HS-5 (cell line): ENCODE measurements at regions not wholly inside any gene's neighbourhood (a gene's known extent, or its start where the extent isn't known, plus 50 kb on each side); places are given as distances from the start of the nearest gene placed in this dataset.
"Not testable (repeated sequence)": the region's sequence is repeated elsewhere in the genome, so short reads cannot be mapped to it uniquely, and the experiment has no call there.

ENCODE experiments used
- DNase-seq: peaks from one replicate; pipeline ENCODE4 v3.0.0-alpha.2; 2012; ENCODE audit warnings: low read depth

DNA sequence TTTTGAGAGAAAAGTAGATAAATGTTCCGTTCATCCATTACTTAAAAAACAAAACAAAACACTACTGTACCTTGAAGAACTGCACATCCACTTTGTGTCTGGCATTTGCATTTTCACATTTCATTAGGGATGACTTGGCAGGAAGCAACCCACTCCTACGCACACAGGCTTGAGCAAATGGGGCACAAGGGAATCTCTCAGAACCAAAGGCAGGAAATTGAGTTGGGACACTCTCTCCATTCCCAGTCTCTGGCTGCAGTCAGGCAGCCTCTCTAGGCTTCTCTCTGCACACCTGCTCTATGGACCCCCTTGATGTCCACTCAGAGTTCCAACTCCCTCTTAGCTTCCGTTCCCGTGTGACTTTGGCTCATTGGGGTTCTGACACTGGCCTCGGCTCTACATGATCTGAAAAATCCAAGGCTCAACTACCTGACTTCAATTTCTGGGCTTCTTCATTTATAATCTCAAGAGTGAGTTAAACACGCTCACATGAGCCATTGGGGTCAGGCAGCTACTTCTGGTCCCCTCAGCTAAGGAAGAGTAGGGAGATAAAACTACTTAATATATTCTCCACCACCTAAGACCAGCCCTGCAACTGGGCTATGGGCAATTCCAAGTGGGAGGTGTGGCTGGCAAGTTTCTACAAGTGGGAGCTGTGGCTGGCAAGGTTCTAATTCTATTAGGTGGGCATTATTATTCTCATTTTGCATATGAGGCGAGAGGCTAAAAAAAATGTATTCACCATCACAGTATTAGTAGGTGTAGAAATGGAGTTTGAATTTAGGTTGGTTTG, 251.9 kb downstream of the SOD2 start:
- DNase-seq, result no peak

DNA sequence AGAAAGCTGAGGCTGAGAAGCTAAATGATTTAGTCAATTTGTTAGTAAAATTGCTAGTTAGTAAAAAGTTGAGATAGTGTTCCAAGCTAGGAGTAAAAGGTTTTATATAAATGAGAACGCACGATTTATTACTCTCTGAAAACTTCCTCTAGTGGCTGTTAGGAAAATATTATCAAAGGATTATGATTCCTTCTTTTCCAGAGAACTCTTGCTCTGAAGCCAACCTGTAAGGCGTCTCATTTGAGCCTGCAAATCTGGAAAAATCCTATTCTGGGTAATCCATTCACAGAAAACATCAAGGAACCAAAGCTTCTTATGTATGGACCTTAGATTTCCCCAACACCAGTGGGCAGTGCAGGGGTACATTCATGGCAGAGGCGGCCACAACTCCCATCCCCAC, 252.7 kb downstream of the SOD2 start:
- no peak for DNase-seq

DNA sequence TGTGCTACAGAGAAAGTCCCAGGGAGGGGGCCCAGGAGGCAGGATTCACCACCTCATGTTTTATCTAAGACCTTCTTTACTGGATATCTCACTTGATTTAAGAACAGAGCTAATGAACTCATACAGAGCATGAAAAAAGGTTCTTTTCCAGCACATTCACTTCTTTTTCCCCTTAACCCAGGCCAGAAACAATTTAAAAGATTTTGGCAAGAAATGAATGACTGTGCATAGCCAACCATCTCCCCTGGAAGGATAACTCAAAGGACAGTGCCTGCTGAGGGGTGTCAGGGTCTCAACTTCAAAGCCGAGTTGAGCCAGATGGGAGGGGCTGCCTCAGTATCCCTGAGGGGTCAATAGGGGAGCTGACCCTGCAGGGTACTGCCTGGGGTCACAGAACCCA, 253.4 kb downstream of the SOD2 start:
- no peak for DNase-seq

DNA sequence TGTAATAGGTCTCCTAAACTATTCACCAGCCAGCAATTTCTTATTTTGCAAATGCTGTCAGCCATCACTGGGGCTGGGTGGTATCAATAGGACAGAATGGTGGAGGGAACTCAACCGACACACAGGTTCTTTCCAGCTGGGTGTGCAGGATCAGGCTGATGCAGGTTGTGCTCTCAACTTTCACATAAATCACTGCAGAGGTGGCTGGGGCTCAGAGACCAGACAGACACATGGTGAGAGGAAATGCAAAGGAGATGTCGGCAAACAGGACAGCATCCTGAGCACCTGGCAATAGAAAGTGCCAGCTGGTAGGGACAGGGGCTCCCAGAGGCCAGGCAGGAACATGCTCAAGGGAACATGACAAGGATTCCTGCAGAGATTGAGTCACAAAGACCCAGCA, 254.9 kb downstream of the SOD2 start:
- DNase-seq, result no peak

DNA sequence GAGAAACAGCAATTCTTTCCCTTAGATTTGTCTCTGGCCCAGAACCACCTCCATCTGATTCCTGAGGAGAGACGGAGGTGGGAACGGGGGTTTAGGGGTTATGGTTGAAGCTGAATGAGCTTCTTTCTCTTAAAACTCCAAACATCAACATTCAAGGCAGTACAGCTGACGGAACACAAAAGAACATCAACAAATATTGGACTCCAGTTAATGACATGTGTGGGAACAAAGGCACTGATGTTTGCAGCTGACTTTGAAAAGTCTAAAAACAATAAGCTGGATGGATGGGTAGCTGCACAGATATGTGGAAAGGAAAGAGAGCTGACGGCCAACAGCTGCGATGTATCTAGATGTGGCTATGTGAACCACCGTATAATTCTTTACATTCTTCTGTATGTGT, 256.5 kb downstream of the SOD2 start:
- DNase-seq, result no peak

DNA sequence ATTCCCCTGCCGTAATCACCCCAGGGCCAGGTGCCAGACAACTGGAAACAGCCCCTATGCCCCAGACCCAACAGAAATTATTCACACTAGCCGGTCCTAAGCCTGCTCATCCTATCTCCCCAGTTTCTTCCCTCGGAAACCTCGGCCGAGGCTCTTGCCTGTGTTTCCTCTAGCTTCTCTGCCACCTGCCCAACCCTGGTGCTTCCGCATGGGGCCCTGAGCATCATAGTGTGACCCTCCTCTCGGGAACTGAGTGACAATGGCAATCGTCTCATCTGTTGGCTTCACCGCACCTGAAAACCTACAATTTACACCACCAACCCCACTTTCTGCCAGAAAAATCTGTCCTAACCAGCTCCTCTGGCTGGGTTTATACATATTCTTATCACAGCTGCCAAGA, 257.3 kb downstream of the SOD2 start:
- DNase-seq, result no peak

DNA sequence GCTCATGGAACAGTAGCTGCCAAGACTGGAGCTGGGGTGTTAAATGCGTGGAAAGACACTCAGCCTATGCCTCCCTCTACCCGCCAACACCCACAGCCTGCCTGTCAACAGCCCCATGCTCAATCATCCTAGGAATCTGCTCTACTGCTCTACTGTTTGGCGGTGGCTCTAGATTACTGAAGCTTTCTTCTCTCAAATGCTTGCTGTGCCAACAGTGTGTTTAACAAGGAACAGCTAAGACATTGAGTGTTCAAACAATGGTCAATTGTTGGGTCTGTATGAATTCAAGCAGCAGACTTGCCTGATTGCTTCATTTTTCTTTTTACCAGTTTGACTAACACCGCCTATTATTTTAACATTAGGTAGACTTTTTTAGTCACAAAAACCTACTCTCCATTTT, 258.6 kb downstream of the SOD2 start:
- DNase-seq, result no peak

DNA sequence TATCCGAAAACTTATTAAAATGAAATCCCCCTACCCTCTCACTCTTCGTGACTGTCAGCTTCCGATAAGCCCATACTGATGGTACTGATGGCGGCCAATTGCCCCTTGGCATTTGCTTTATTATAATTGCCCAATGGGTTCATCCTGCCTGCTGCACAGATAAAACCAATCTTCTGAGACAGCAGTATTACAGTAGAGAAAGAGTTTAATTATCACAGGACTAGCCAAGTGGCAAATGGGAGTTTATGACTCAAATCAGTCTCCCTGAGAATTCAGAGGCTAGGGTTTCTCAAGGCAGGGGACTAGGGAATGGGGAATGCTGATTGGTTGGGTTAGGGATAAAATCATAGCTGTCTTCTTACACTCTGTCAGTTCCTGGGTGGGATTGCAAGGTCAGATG, 259.5 kb downstream of the SOD2 start:
- no peak for DNase-seq

DNA sequence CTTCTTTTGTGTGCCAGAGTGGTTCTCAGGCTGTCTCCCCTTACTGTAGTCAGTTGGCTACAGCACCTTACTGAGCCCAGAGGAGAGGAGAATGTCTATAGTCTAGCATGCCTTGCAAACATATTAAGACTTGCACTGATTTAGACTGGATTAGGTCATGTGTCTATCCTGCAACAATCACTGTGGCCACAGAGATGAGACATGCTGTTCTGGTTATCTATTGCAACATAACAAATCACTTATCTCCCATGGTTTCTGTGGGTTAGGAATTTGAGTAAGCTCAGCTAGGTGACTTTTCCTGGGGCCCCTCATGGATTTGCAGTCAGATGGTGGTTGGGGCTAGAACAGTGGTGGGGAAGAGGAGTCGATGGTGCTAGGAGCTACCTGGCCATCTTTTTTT, 261.3 kb downstream of the SOD2 start:
- DNase-seq, result no peak

DNA sequence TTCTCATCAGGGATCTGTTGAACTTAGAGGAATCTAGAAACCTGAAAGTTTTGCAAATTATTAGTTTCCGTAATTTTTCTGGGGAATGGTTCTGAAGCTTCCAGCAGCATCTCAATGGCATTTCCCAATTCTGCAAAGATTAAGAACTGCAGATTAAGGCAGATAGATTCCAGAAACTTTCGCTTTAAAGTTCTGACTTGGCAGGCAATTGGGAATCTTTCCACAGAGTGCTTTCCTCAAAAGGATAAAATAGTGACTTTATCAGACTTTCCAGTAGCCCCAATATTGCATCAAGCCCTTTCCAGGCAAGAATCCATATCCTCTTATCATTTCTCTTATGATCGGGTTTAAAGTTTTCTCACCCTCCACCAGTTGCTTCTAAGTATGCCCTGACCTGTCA, 261.1 kb downstream of the FNDC1 start:
- DNase-seq, result no peak

DNA sequence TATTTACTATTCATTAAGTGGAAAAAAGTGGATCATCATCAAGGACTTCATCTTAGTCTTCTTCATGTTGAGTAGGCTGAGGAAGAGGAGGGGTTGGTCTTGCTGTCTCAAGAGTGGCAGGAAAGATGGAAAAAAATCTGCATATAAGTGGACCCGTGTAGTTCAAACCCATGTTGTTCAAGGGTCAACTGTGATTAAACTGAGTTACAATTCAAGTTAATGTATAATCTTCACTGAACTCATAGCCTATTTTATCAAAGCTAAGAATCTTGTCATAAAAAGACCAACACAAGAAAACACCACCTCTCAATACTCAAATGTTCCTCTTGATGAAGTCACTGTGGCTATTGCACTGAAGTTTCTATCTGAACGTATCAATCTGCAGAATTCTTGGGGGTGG, 260.2 kb downstream of the FNDC1 start:
- no peak for DNase-seq

DNA sequence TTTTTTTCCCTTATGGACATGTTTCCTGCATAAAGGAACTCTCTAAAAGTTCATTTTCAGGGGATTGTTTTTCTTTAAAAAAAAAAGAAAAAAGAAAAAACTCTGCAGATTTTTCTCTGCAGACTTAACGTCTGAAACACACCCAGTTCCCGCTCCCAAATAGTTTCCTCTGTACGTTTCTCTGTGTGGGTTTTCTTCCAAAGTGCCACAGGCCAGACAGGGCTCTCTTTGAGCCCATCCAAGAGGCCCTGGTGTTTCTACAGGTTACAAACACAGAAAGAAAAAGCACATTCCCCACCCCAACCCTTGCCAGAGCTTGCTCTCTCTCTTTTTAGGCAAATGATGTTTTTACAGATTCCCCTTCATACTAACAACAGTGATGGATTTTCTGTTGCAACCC, 258.6 kb downstream of the FNDC1 start:
- DNase-seq, result no peak

DNA sequence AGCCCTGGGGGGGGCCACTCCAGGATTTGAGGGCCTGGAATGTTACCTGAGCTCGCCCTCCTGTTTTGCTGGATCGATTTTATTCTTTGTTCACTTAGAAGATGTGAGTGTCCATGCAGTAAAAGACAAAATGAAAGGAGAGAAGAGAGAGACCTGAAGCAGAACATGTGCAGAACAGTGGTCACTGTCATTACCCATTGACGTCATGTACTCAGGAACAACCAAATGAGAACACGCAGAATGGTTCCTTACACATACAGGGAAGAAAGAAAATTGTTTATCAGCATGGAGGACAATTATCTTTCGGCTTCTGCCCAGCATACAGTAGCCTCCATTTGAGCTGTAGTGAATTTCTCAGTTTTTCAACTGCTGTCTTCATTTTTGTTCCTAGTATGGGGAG, 258.1 kb downstream of the FNDC1 start:
- no peak for DNase-seq

DNA sequence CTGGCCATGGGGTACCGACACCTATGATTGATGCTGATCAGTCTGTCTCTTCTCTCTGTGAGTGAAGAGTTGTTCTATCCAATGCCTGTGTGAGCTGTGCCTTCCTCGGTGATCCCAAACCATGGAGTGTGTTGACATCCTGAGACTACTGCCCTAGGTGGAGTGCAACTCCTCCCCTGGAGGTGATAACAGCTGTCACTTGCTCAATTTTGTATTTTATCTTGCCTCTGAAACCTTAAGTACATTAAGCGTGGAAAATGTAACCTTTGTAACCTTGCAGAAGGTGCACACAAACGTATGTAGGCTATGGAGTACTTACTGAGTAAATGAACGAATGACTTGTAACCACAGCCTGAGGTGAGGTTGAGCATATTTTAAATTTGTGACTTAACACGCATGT, 256.2 kb downstream of the FNDC1 start:
- no peak for DNase-seq

DNA sequence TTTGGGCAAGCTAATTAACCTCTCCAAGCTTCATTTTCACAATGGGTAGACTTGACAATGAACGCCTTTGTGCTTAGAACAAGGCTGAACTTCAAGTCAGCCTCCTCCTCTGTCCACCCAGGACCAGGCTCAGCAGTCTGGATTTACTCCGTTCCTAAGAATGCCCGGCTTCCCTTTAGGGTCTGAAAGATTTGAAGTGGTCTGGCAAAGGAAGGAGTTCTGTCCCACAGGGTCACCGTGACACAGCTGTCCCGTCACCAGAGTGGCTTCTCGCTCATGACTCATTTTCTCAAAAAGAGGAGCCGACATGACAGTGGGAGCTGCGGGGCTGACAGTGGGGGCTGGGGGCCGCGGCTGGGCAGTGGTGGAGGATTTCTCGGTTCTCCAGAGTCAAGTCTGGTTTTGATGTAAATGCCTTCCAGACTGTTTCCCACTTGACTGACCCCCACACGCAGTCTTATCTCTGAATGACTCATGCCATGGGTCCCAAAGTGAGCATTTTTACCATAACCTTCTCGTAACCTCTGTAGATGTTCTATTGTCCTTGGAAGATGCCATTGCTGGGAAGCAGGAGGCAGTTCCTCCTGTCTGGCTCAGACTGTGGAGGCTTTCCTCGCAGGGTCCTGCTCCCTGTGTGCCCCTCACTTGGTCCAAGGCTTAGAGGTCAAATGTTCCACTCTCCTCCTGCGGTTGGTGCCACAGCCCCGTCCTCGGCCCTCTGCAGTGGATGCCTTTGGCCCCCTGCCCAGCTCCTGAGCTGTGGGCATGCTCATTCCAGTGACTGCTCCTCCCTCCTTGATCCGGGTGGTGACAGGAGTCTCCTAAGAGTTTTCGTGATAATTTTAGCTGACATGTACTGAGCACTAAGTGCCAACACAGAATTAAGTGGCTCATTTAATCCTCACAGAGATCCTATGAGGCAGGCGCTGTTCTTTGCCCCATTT, 253.1 kb downstream of the FNDC1 start:
- DNase-seq, result no peak

DNA sequence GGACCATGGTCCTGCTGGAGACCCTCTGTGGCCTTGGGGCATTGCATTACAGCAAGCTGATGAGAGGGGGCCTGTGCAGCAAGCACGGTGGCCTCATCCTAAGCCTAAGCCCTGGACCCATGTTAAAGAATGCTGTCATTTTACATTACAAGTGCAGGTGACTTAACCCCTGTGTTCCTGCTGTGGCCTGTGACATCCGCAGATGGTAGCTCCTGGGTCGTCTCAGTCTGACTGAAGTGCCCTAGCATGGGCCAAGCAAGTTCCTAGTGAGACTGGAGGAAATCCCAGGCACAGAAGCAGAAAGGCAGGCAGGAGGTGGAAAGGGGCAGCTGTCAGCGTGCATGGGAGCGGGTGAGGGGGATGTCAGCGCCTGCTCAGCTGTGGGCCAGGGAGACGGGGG, 252.4 kb downstream of the FNDC1 start:
- no peak for DNase-seq

DNA sequence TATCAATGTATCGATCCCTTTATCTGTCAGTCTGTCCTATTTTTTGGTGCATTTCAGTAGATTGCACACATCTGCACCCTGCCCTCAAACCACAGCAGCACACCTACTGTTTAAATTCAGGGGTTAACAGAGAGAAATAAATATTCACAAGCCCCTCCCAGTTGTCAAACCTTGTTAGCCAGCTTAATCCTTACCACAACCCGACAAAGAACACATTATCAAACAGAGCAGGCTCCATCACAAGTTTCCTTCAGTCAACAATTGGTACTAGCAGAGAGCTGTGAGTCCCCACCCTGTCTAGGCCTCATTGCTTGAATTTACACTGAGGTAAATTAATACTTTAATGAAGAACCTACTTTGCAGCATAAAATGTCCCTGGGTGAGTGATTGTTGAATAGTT, 249.8 kb downstream of the FNDC1 start:
- no peak for DNase-seq

DNA sequence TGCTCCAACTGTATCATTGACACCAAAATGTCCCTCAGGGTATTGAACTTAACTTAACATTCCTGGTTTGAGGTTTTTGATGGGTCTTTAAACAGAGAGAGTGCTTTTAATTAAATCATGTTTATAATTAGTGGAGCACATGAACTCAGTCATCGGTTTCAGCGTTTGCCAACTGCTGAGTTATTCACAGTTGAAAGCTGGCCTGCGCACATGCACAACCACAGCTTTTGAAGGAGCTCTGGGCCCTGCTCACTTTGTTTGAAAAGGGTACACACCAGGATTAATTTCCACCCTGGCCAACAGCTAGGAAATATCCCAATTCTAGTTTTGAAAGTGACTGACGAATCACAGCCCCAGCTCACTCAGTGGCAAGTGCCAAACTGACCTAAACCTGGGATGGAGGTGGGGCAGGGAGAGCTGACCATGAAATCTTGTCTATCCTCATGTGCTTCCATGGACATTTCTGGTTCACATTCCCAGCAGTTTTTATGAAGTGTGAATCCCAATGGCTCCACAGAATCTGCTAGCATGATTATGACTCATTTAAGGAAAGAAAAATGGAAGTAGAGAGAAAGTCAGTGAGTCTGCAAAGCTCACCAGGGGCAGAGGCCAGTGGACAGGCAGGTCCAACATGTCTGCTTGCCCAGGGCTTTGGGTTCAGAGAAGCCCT, 247.8 kb downstream of the FNDC1 start:
- DNase-seq, result no peak

DNA sequence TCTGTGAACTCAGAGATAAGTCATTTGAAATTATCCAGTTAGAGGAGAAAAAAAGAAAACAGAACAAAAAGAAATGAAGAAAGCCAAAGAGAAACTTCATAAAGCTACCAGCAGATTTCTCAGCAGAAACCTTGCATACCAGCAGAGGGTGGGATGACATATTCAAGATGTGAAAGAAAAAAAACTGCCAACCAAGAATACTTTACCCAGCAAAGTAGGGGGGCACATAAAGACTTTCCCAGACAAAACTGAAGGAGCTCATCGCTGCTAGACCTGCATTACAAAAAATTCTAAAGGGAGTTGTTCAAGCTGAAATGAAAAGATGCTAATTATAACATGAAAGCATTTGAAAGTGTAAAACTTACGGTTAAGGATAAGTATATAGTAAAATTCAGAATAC, 246.3 kb downstream of the FNDC1 start:
- no peak for DNase-seq

DNA sequence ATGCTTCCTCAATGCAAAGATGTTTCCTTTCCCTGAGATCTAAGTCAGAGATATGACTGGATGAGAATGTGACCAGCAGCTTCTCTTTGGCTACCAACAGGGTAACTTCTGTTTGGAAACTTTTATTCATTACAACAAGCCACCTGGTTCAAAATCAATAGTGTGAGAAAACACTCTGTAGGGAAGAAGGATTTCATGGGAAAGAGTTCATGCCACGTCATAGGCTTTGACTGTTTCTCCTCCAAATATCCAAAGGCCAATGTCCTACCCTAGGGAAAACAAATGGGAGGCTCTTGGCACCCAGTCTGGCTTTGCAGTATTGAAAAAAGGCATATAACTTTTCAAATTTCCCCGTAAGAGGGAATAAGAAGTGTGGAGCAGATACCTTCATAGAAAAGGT, 245.5 kb downstream of the FNDC1 start:
- DNase-seq, result no peak

DNA sequence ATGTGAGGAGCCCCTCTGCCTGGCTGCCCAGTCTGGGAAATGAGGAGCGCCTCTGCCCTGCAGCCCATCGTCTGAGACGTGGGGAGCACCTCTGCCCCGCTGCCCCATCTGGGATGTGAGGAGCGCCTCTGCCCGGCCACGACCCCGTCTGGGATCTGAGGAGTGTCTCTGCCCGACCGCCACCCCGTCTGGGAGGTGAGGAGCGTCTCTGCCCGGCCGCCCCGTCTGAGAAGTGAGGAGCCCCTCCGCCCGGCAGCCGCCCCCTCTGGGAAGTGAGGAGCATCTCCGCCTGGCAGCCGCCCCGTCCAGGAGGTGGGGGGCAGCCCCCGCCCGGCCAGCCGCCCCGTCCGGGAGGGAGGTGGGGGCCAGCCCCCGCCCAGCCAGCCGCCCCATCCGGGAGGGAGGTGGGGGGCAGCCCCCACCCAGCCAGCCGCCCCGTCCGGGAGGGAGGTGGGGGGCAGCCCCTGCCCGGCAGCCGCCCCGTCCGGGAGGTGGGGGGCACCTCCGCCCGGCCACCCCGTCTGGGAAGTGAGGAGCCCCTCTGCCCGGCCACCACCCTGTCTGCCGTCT, 238.1 kb downstream of the FNDC1 start:
- not testable (repeated sequence) for DNase-seq

DNA sequence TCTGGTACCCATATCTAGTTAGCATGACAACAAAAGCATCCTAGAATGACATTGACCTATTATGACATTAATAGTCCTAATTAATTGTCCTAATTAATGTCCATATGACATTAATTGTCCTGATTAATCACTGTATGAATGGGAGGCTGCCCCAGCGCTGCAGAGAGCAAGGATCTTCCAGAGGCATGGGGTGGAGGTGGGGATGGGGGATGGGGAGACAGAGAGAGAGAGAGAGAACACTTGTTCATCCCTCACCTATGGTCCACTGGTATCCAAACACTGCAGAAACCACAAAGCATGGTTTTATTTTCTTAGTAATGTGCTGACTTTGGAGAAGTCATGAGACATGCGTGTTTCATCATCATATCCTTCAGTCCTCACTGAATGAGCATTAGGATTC, 235.1 kb downstream of the FNDC1 start:
- no peak for DNase-seq

DNA sequence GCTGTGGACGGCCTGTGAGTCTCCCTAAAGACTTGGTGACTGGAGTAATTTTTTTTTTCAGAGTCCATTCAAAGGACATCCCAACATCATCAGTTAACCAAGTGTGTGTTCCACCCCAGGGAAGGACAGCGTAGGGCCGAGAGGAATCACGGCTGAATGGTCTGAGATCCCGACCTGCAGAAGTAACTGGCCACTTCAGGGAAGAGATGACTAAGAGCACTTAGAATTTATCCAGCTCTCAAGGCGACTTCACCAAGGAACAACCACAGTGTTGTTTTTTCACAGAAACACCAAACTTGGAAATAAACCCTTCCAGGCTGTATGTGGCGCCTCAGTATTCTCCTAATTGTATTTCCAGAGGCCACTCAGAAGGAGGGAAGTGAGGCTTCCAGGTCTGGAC, 231.6 kb downstream of the FNDC1 start:
- DNase-seq, result no peak
